ENCODE measurements at regions not wholly inside any gene's neighbourhood (a gene's known extent, or its start where the extent isn't known, plus 50 kb on each side); places are given as distances from the start of the nearest gene placed in this dataset.
"Not testable (repeated sequence)": the region's sequence is repeated elsewhere in the genome, so short reads cannot be mapped to it uniquely, and the experiment has no call there.

- no peak for DNase-seq
- Histone ChIP-seq H3K4me3 (no peak overlapping the region), H3K27me3 (no peaks in the 10 kb centered on the region), H3K27ac (peak overlapping the region; percentile 10 to 67 (median 35)), H3K36me3 (no peaks in the 10 kb centered on the region), H3K4me1 (peaks cover 0 to 24% (median 12%) of the 10 kb centered on the region in 4 donors), H3K9me3 (no peaks in the 10 kb centered on the region)
- TF ChIP-seq, protein P1, sequence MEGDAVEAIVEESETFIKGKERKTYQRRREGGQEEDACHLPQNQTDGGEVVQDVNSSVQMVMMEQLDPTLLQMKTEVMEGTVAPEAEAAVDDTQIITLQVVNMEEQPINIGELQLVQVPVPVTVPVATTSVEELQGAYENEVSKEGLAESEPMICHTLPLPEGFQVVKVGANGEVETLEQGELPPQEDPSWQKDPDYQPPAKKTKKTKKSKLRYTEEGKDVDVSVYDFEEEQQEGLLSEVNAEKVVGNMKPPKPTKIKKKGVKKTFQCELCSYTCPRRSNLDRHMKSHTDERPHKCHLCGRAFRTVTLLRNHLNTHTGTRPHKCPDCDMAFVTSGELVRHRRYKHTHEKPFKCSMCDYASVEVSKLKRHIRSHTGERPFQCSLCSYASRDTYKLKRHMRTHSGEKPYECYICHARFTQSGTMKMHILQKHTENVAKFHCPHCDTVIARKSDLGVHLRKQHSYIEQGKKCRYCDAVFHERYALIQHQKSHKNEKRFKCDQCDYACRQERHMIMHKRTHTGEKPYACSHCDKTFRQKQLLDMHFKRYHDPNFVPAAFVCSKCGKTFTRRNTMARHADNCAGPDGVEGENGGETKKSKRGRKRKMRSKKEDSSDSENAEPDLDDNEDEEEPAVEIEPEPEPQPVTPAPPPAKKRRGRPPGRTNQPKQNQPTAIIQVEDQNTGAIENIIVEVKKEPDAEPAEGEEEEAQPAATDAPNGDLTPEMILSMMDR (IDR thresholded peaks at IDR 0.05) = no peak
- no peak for TF ChIP-seq POLR2A (IDR thresholded peaks at IDR 0.05)
These were observed 66.3 kb upstream of the IGLL5 start for GRCh38 chr22:22821340-22821739.

DNA sequence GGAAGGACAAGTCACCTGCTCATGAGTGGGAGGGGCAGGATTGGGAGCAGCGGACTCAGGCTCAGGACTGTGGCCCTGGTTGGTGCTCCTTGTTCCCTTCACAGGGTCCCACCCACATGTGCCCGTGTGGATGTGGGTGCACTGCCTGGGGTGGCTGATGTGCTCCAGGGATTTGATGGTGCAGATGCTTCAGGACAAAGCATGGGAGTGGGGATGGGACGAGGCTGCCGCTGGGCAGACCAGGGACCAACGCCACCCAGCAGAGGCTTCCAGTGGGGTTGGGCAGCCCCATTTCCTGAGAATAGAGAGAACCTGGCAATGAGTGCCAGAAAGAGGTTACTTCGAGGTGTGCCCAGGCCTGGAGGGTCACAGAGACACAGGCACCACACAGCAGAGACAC lies 65.5 kb upstream of the IGLL5 start:
- Histone ChIP-seq H3K27ac (peak overlapping the region; percentile 15 to 67 (median 35)), H3K4me1 (peaks cover 0 to 24% (median 12%) of the 10 kb centered on the region in 4 donors), H3K9me3 (no peaks in the 10 kb centered on the region), H3K36me3 (no peaks in the 10 kb centered on the region), H3K27me3 (no peaks in the 10 kb centered on the region), H3K4me3 (no peak overlapping the region)
- DNase-seq = no peak
- TF ChIP-seq POLR2A (IDR thresholded peaks at IDR 0.05) = no peak
- TF ChIP-seq, protein P1 (IDR thresholded peaks at IDR 0.05) = no peak

- H3K27me3 ChIP-seq, H3K9me3 ChIP-seq, H3K36me3 ChIP-seq, H3K4me3 ChIP-seq: not testable (repeated sequence)
- DNase-seq = peak in 2 of 3 donors; percentile 61 to 65
- H3K4me1 ChIP-seq = peaks cover 0 to 24% (median 12%) of the 10 kb centered on the region in 4 donors
- H3K27ac ChIP-seq = peak overlapping the region; percentile 15 to 67 (median 35)
These were observed 65.1 kb upstream of the IGLL5 start for GRCh38 chr22:22822553-22822952.

DNA sequence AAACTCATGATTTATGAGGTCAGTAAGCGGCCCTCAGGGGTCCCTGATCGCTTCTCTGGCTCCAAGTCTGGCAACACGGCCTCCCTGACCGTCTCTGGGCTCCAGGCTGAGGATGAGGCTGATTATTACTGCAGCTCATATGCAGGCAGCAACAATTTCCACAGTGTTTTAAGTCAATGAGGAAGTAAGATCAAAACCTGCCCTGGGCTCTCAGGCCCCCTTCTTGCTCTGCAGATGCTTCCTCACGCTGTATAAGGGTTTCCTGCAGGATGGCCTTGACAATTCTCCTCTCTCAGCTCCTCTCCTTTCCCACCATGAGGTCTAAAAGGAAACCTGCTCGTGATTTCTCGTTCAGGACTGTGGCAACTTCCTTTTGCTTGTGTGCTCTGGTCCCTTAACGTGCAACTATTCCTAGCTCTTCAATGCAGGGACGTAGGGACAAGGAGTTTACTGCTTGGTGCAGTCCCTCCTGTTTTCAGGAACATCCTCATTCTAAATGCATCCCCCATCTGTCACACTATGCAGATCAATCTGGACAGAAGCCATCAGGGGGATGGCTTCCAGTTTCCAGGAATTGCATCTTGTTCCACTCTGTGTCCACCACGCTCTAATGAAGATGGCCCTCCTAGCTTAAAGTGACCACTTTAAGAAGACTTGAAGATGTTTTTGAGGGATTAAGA lies 64.3 kb upstream of the IGLL5 start:
- peak overlapping the region in 2 of 4 donors; percentile 43 to 67 for H3K27ac ChIP-seq
- H3K36me3 ChIP-seq = no peaks in the 10 kb centered on the region

DNA sequence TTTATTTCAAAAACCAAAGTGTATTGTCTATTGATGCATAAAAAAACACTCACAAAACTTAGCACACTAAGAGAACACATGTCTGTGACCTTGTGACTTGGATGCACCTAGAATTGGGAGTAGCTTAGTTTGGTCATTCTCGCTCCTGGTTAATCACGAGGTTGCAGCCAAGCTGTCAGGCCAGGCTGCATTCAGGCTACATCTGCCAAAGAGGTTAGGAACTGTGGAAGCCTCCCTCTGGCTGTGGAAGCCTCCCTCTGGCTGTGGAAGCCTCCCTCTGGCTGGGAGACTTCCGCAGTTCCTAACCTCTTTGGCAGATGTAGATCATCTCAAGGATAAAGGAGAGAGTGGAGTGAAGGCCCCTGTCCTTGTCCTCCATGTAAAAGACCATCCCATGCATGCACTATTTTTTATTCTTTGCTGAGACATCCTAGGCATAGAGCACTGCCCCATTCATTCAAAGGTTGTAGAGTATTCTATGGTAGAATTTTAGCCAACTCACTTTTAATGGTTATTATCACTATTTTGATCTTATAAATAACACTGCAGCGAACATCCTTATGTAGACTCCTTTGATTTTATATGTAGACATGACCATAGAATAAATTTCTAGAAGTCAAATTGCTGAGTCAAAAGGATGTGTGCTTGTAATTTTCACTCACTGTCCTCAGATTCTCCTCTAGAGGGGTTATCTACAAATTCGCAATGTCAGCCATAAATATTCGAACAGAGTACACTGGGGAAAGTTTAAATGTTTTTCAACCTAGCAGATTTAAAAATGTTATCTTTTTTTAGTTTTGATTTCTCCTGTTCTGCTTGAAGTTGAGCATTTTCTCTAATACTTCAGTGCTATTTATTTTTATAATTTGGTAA lies 63.0 kb upstream of the IGLL5 start:
- Histone ChIP-seq H3K36me3 (no peaks in the 10 kb centered on the region), H3K4me1 (peaks cover 0 to 18% (median 9%) of the 10 kb centered on the region in 4 donors), H3K4me3 (no peak overlapping the region), H3K27ac (no peak overlapping the region), H3K27me3 (no peaks in the 10 kb centered on the region), H3K9me3 (no peaks in the 10 kb centered on the region)
- TF ChIP-seq, protein P1 (IDR thresholded peaks at IDR 0.05) = no peak
- no peak for TF ChIP-seq POLR2A (IDR thresholded peaks at IDR 0.05)
- DNase-seq = no peak

More for the DNA sequence above, 64.3 kb upstream of the IGLL5 start:
- TF ChIP-seq, protein P1 (IDR thresholded peaks at IDR 0.05) = no peak
- H3K9me3 ChIP-seq = no peaks in the 10 kb centered on the region
- peaks cover 0 to 24% (median 12%) of the 10 kb centered on the region in 4 donors for H3K4me1 ChIP-seq
- no peak overlapping the region for H3K4me3 ChIP-seq
- no peaks in the 10 kb centered on the region for H3K27me3 ChIP-seq
- DNase-seq = peak in 1 of 3 donors; percentile 41

DNA sequence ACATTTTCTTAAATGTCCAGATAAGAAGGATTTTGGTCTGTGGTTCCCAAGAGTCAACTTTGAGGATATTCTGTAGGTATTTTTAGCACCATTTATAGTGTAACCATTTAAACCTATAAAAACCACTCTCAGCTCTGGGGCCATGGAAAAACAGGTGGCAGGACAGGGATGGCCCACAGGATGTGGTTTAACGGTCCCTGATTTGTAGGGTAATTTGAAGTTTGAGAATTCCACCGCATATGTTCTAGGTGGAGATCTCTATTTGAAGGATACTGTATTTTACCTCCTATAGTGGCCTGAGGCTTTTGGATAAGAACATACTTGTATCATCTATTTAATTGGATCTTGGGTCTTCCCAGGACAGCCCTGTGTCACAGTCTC lies 62.4 kb upstream of the IGLL5 start:
- Histone ChIP-seq H3K27ac (no peak overlapping the region), H3K4me3 (no peak overlapping the region), H3K36me3 (no peaks in the 10 kb centered on the region), H3K27me3 (no peaks in the 10 kb centered on the region), H3K4me1 (peaks cover 0 to 18% (median 9%) of the 10 kb centered on the region in 4 donors), H3K9me3 (no peaks in the 10 kb centered on the region)
- DNase-seq = no peak
- TF ChIP-seq, protein P1 (IDR thresholded peaks at IDR 0.05) = no peak
- TF ChIP-seq POLR2A (IDR thresholded peaks at IDR 0.05) = no peak

All from Peyer's patch (tissue), 4 donors.